CD14-positive monocyte (primary cell): ENCODE measurements at regions not wholly inside any gene's neighbourhood (a gene's known extent, or its start where the extent isn't known, plus 50 kb on each side); places are given as distances from the start of the nearest gene placed in this dataset.

Experiments used
- DNase-seq, 3 donors: peaks; one replicate each; pipeline ENCODE4 v3.0.0-alpha.2; 2011 to 2022
- H2AFZ ChIP-seq: 2 replicates; pipeline ENCODE4 v1.6.0; 2012; ENCODE audit warnings: mild to moderate bottlenecking, low read depth, low read length, inconsistent platforms; ENCODE audit not compliant: insufficient read depth, poor library complexity, severe bottlenecking
- H3K27ac ChIP-seq, 2 donors: 1 replicate in 1 of 2; 2 replicates in 1 of 2; pipeline ENCODE4 v1.5.1; 2012 to 2013; ENCODE audit warnings: low read length in 2 of 2, control low read depth in 1 of 2, inconsistent platforms in 1 of 2, low read depth in 1 of 2, mild to moderate bottlenecking in 1 of 2
- H3K27me3 ChIP-seq, 2 donors: one replicate each; pipeline versions ENCODE4 v1.6.0 to v1.6.1; 2011 to 2013; ENCODE audit warnings: low read length in 2 of 2; ENCODE audit not compliant: control insufficient read depth in 2 of 2, insufficient read depth in 2 of 2
- H3K36me3 ChIP-seq, 2 donors: replicated peaks in 1 of 2; 1 replicate in 1 of 2; 2 replicates in 1 of 2; pipeline versions ENCODE4 v1.5.1 to v1.6.1; 2012 to 2013; ENCODE audit warnings: low read length in 2 of 2, control low read depth in 1 of 2, inconsistent platforms in 1 of 2, mild to moderate bottlenecking in 1 of 2; ENCODE audit not compliant: insufficient read depth in 2 of 2, control insufficient read depth in 1 of 2
- H3K4me1 ChIP-seq, 2 donors: 1 replicate in 1 of 2; 2 replicates in 1 of 2; pipeline versions ENCODE4 v1.5.1 to v1.6.1; 2012 to 2013; ENCODE audit warnings: low read length in 2 of 2, control low read depth in 1 of 2, inconsistent platforms in 1 of 2, mild to moderate bottlenecking in 1 of 2, moderate library complexity in 1 of 2; ENCODE audit not compliant: insufficient read depth in 2 of 2, control insufficient read depth in 1 of 2
- H3K4me2 ChIP-seq: replicated peaks from 2 replicates; pipeline ENCODE3; 2012; ENCODE audit warnings: low read length, moderate library complexity, mild to moderate bottlenecking; ENCODE audit not compliant: poor library complexity, severe bottlenecking; ENCODE audit errors: extremely low read depth
- H3K4me3 ChIP-seq, 3 experiments: fragments of 200-600 bp in 1 of 3; sonication (generic) in 1 of 3; replicated peaks in 1 of 3; 1 replicate in 2 of 3; 2 replicates in 1 of 3; pipeline ENCODE4 v1.5.1; 2011 to 2013; ENCODE audit warnings: low read length in 3 of 3, mild to moderate bottlenecking in 3 of 3, control low read depth in 2 of 3, low read depth in 2 of 3, inconsistent platforms in 1 of 3, moderate library complexity in 1 of 3
- H3K79me2 ChIP-seq: 2 replicates; pipeline ENCODE4 v1.6.0; 2012; ENCODE audit warnings: mild to moderate bottlenecking, control low read depth, inconsistent platforms, low read length, moderate library complexity; ENCODE audit not compliant: insufficient read depth
- H3K9ac ChIP-seq: 2 replicates; pipeline ENCODE4 v1.6.0; 2017; ENCODE audit warnings: low read length, mild to moderate bottlenecking; ENCODE audit not compliant: insufficient read depth, poor library complexity, severe bottlenecking
- H3K9me3 ChIP-seq, 2 donors: replicated peaks in 1 of 2; 1 replicate in 1 of 2; 2 replicates in 1 of 2; pipeline versions ENCODE4 v1.5.1 to v1.6.1; 2012 to 2013; ENCODE audit warnings: low read length in 2 of 2, control low read depth in 1 of 2; ENCODE audit not compliant: control insufficient read depth in 1 of 2, insufficient read depth in 1 of 2
- H4K20me1 ChIP-seq: 2 replicates; pipeline ENCODE4 v1.6.0; 2012; ENCODE audit warnings: mild to moderate bottlenecking, low read length, control low read depth, moderate library complexity; ENCODE audit not compliant: insufficient read depth
- H3K27ac Mint-ChIP-seq, 7 donors: one replicate each; pipeline ENCODE4 v1.8.0; 2020; ENCODE audit warnings: mild to moderate bottlenecking in 7 of 7, mixed read lengths in 7 of 7, moderate library complexity in 6 of 7, inconsistent platforms in 2 of 7
- H3K27me3 Mint-ChIP-seq, 3 donors: one replicate each; pipeline ENCODE4 v1.8.0; 2021 to 2022; ENCODE audit warnings: low read depth in 3 of 3, mild to moderate bottlenecking in 3 of 3, mixed read lengths in 3 of 3, moderate library complexity in 3 of 3, inconsistent platforms in 1 of 3
- H3K36me3 Mint-ChIP-seq, 2 donors: one replicate each; pipeline ENCODE4 v1.8.0; 2020; ENCODE audit warnings: mixed read lengths in 2 of 2, inconsistent platforms in 1 of 2, mild to moderate bottlenecking in 1 of 2
- H3K4me1 Mint-ChIP-seq: one replicate; pipeline ENCODE4 v1.8.0; 2020; ENCODE audit warnings: mild to moderate bottlenecking, mixed read lengths
- H3K4me3 Mint-ChIP-seq, 2 donors: one replicate each; pipeline ENCODE4 v1.8.0; 2020; ENCODE audit warnings: mild to moderate bottlenecking in 2 of 2, mixed read lengths in 2 of 2, moderate library complexity in 1 of 2
- H3K9me3 Mint-ChIP-seq, 7 donors: one replicate each; pipeline ENCODE4 v1.8.0; 2020 to 2022; ENCODE audit warnings: mixed read lengths in 7 of 7, mild to moderate bottlenecking in 6 of 7, moderate library complexity in 6 of 7, inconsistent platforms in 2 of 7
- WGBS: methylation state at CpG from one replicate; pipeline ENCODE4 v1.1.5; 2013; ENCODE audit warnings: missing lambda C conversion rate; ENCODE audit not compliant: insufficient coverage; 5-methylcytosine and 5-hydroxymethylcytosine counted together
- intact Hi-C, 2 donors: fragments of 100-400 bp; cut with micrococcal nuclease; formaldehyde crosslinking; loops; one replicate each; pipeline versions ENCODE4 v1.15.0 to v1.15.1; 2023
- TF ChIP-seq, protein P1 (sequence below): fragments of 200-600 bp; IDR thresholded peaks from one replicate; pipeline ENCODE4 v1.8.0; 2022; ENCODE audit warnings: antibody characterized with exemption, mild to moderate bottlenecking

- WGBS: no CpG with 5 or more reads among the region's 1 CpG
- Histone ChIP-seq H3K9me3 (no peaks in the 10 kb centered on the region), H3K27ac (no peak overlapping the region), H3K4me2 (no peak overlapping the region), H3K9ac (no peak overlapping the region), H2AFZ (no peak overlapping the region), H3K4me3 (no peak overlapping the region), H3K36me3 (no peaks in the 10 kb centered on the region), H3K27me3 (peaks cover 0 to 2% of the 10 kb centered on the region in 2 donors), H4K20me1 (no peaks in the 10 kb centered on the region), H3K79me2 (no peaks in the 10 kb centered on the region), H3K4me1 (no peaks in the 10 kb centered on the region)
- no peak for DNase-seq
- Mint-ChIP-seq H3K27me3 (peaks cover 0 to 4% (median 3%) of the 10 kb centered on the region in 3 donors), H3K36me3 (no peaks in the 10 kb centered on the region), H3K27ac (no peak overlapping the region), H3K4me3 (no peak overlapping the region), H3K9me3 (peaks cover 0 to 5% (median 3%) of the 10 kb centered on the region in 7 donors), H3K4me1 (no peaks in the 10 kb centered on the region)
- intact Hi-C loops: no loop called here
- TF ChIP-seq, protein P1, sequence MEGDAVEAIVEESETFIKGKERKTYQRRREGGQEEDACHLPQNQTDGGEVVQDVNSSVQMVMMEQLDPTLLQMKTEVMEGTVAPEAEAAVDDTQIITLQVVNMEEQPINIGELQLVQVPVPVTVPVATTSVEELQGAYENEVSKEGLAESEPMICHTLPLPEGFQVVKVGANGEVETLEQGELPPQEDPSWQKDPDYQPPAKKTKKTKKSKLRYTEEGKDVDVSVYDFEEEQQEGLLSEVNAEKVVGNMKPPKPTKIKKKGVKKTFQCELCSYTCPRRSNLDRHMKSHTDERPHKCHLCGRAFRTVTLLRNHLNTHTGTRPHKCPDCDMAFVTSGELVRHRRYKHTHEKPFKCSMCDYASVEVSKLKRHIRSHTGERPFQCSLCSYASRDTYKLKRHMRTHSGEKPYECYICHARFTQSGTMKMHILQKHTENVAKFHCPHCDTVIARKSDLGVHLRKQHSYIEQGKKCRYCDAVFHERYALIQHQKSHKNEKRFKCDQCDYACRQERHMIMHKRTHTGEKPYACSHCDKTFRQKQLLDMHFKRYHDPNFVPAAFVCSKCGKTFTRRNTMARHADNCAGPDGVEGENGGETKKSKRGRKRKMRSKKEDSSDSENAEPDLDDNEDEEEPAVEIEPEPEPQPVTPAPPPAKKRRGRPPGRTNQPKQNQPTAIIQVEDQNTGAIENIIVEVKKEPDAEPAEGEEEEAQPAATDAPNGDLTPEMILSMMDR: no peak
Observed at GRCh38 chr10:23975431-23975830, 233.5 kb upstream of the KIAA1217 start.

DNA sequence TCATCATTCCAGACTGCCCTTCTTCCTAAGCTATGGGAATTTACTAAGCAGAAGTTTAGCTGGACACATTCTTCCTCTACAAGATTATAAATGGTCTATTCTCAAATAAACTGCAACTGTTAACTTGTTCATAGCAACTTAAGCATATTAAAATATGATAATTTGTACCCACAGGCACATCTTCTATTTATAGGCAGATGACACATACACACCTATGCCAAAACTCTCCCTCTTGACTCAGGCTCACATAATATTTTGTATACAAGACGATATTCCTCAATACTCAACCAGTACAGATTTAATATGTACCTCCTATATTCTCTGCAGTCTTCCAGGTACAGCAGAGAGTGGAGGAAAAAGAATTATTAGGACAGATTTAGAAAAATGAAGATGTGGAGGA, 232.7 kb upstream of the KIAA1217 start:
- Mint-ChIP-seq H3K4me3 (no peak overlapping the region), H3K9me3 (peaks cover 0 to 5% (median under 1%) of the 10 kb centered on the region in 7 donors), H3K27ac (no peak overlapping the region), H3K27me3 (peaks cover 0 to 4% (median 1%) of the 10 kb centered on the region in 3 donors), H3K4me1 (no peaks in the 10 kb centered on the region), H3K36me3 (no peaks in the 10 kb centered on the region)
- peaks cover 0 to 2% of the 10 kb centered on the region in 2 donors for H3K27me3 ChIP-seq
- WGBS: no CpG with 5 or more reads among the region's 1 CpG
- no peaks in the 10 kb centered on the region for H4K20me1 ChIP-seq
- H3K4me1 ChIP-seq: no peaks in the 10 kb centered on the region
- no peaks in the 10 kb centered on the region for H3K79me2 ChIP-seq
- no peaks in the 10 kb centered on the region for H3K36me3 ChIP-seq
- H3K9ac ChIP-seq: no peak overlapping the region
- H3K9me3 ChIP-seq: no peaks in the 10 kb centered on the region
- no peak for DNase-seq
- H3K4me2 ChIP-seq: no peak overlapping the region
- intact Hi-C loops: no loop called here
- TF ChIP-seq, protein P1: no peak
- H2AFZ ChIP-seq: no peak overlapping the region
- H3K27ac ChIP-seq: no peak overlapping the region
- no peak overlapping the region for H3K4me3 ChIP-seq
